ENCODE measurements at regions not wholly inside any gene's neighbourhood (a gene's known extent, or its start where the extent isn't known, plus 50 kb on each side); places are given as distances from the start of the nearest gene placed in this dataset.

DNA sequence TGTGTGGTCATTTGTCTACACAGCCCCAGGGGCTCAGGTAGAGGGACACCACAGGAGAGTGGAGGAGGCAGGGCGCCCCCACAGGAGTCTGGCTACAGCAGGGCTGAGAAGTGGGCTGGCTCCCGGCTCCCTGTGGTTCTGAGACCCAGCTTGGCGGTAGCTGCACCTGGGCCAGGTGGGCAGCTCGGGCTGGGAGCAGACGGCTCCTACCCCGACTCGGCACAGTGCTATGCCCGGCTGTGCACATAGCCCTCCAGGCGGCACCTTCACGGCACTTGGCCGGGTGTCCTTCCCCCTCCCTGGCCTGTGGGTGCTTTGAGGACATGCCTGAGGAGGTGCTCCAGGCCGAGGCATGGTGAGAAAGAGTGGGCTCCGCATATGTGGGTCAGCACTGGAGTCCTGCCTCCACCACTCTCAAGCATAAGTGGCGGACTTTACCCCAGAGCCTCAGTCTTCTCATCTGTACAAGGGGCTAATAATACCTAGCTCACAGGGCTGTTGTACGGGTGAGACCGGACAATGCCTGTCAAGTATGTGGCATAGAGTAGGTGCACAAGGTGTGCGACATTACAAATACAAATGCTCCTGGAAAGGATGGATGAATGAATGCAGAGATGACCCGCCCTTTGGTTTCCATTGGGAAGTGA lies 50.1 kb upstream of the JPH3 start:
- DNase-seq (ENCODE audit: low spot score) (no peak), ATAC-seq (ENCODE audit: low FRiP score) (no peak)
- no peak for TF ChIP-seq CTCF (IDR thresholded peaks at IDR 0.05)

DNA sequence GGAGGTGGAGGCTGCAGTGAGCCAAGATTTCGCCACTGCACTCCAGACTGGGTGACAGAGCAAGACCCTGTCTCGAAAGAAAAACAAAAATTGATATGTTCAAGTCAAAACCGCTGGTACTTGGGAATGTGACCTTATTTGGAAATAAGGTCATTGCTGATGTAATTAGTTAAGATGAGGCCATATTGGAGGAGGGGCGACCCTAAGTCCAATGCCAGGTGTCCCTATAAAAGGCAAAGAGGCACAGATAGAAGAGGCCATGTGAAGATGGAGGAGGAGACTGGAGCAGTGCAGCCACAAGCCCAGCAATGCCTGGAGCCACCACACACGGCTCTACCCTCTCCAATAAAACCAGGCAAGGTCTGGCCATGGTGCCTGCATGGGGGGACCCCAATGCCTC lies 50.8 kb upstream of the JPH3 start:
- ATAC-seq (ENCODE audit: low FRiP score) (no peak), DNase-seq (ENCODE audit: low spot score) (no peak)
- TF ChIP-seq CTCF (IDR thresholded peaks at IDR 0.05): no peak

DNA sequence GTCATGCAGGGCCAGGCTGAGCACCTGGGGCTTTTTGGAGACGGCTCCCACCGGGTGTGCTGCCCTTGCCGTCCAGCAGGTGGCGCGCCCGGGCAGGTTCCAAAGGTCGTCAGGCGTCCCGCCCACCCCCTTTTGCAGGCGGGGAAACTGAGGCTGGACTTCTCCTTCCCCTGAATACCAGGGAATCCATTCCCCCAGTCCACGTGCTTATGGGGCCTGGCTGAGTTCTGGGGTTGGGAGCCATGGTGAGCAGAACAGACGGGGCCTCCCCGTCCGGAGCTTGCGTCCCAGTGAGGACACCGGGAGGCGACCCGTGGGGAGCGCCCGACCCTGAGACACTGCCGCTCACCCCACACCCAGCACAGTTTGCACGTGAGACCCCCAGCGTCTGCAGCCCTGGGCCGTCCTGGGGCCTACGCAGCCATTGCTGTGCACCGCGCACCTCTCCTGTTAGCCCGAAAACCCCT lies 51.8 kb upstream of the JPH3 start:
- ATAC-seq (ENCODE audit: low FRiP score): no peak
- DNase-seq (ENCODE audit: low spot score): no peak
- peak in 1 of 3 donors; percentile 51 for TF ChIP-seq CTCF (IDR thresholded peaks at IDR 0.05)

GRCh38 chr16:87549627-87550494 lies 52.4 kb upstream of the JPH3 start:
- ATAC-seq (ENCODE audit: low FRiP score): no peak
- no peak for DNase-seq (ENCODE audit: low spot score)
- peak in 1 of 3 donors; percentile 31 for TF ChIP-seq CTCF (IDR thresholded peaks at IDR 0.05)

- DNase-seq (ENCODE audit: low spot score) (no peak), ATAC-seq (ENCODE audit: low FRiP score) (no peak)
- no peak for TF ChIP-seq CTCF (IDR thresholded peaks at IDR 0.05)
These were observed 54.3 kb upstream of the JPH3 start for GRCh38 chr16:87548046-87548445.

GRCh38 chr16:87543436-87544191 lies 50.8 kb upstream of the ZCCHC14 start:
- ATAC-seq (ENCODE audit: low FRiP score): no peak

More at GRCh38 chr16:87543436-87544191, 50.8 kb upstream of the ZCCHC14 start:
- no peak for DNase-seq (ENCODE audit: low spot score)
- TF ChIP-seq CTCF (IDR thresholded peaks at IDR 0.05): no peak

Data from omental fat pad (tissue), 3 donors.